ENCODE measurements at regions not wholly inside any gene's neighbourhood (a gene's known extent, or its start where the extent isn't known, plus 50 kb on each side); places are given as distances from the start of the nearest gene placed in this dataset.

GRCh38 chr5:142432961-142433360, 108.1 kb upstream of the SPRY4 start:
- Histone ChIP-seq H3K27me3 (ENCODE audit: insufficient read depth, low read depth) (no peaks in the 10 kb centered on the region), H3K9me3 (ENCODE audit: insufficient read depth, low read depth) (no peaks in the 10 kb centered on the region), H3K36me3 (ENCODE audit: low read depth) (no peaks in the 10 kb centered on the region), H4K20me1 (ENCODE audit: insufficient read depth) (no peaks in the 10 kb centered on the region), H2AFZ (no peak overlapping the region), H3K9me2 (ENCODE audit: insufficient read depth) (no peaks in the 10 kb centered on the region), H3K4me3 (no peak overlapping the region), H3K4me1 (replicated peaks; ENCODE audit: insufficient read depth) (no peaks in the 10 kb centered on the region), H3K27ac (no peak overlapping the region), H3K4me2 (no peak overlapping the region), H3K79me2 (ENCODE audit: low read depth) (no peaks in the 10 kb centered on the region), H3F3A (ENCODE audit: insufficient read depth, low read depth) (no peaks in the 10 kb centered on the region)
- ChIA-PET CTCF (no interaction called here), POLR2A (ENCODE audit: unreplicated experiment) (interaction anchor here (0.6 kb wide), 1 partner anchor 75 kb away, joined by 3 read pairs; no protein-coding TSS in a partner anchor)
- no peak for TF ChIP-seq EZH2 (IDR thresholded peaks at IDR 0.05; ENCODE audit: low read depth)
- DNase-seq, result peak in 1 of 2 experiments; percentile 45
- intact Hi-C loops (cut with micrococcal nuclease; ENCODE audit: unreplicated experiment), result loop anchor here (1.0 kb wide), 1 partner anchor 13 kb away; no protein-coding TSS in a partner anchor
- no TSS peak for BruUV-seq (replicated peaks)

- no peaks in the 10 kb centered on the region for H3K9me3 ChIP-seq (ENCODE audit: insufficient read depth, low read depth)
- no peak for DNase-seq
These were observed 107.6 kb upstream of the SPRY4 start for GRCh38 chr5:142432369-142432863.

GRCh38 chr5:142428773-142429473, 104.1 kb upstream of the SPRY4 start:
- no peak overlapping the region for H3K27ac ChIP-seq
- H3K36me3 ChIP-seq (ENCODE audit: low read depth), result peaks cover 14% of the 10 kb centered on the region; the same call in 1 of the 2 replicates
- no peaks in the 10 kb centered on the region for H3K9me2 ChIP-seq (ENCODE audit: insufficient read depth)
- POLR2A ChIA-PET (ENCODE audit: unreplicated experiment), result no interaction called here
- DNase-seq, result no peak
- H3K9me3 ChIP-seq (ENCODE audit: insufficient read depth, low read depth), result no peaks in the 10 kb centered on the region; the same call in 1 of the 2 replicates
- no peaks in the 10 kb centered on the region for H3F3A ChIP-seq (ENCODE audit: insufficient read depth, low read depth)
- H3K27me3 ChIP-seq (ENCODE audit: insufficient read depth, low read depth), result no peaks in the 10 kb centered on the region
- BruUV-seq (replicated peaks), result no TSS peak
- CTCF ChIA-PET, result no interaction called here
- no peak overlapping the region for H3K4me2 ChIP-seq
- no peak overlapping the region for H3K4me3 ChIP-seq
- no peaks in the 10 kb centered on the region for H3K4me1 ChIP-seq (replicated peaks; ENCODE audit: insufficient read depth)
- no peaks in the 10 kb centered on the region for H4K20me1 ChIP-seq (ENCODE audit: insufficient read depth)
- no peaks in the 10 kb centered on the region for H3K79me2 ChIP-seq (ENCODE audit: low read depth)
- H2AFZ ChIP-seq, result no peak overlapping the region
- intact Hi-C loops (cut with micrococcal nuclease; ENCODE audit: unreplicated experiment), result no loop called here
- no peak for TF ChIP-seq EZH2 (IDR thresholded peaks at IDR 0.05; ENCODE audit: low read depth)
- no peak for TF ChIP-seq CTCF (conservative IDR thresholded peaks at IDR 0.05)

More at GRCh38 chr5:142432369-142432863, 107.6 kb upstream of the SPRY4 start:
- ChIA-PET POLR2A (ENCODE audit: unreplicated experiment) (no interaction called here), CTCF (no interaction called here)
- TF ChIP-seq EZH2 (IDR thresholded peaks at IDR 0.05; ENCODE audit: low read depth), result no peak
- TF ChIP-seq CTCF (conservative IDR thresholded peaks at IDR 0.05), result no peak
- H3K9me2 ChIP-seq (ENCODE audit: insufficient read depth), result no peaks in the 10 kb centered on the region
- H3K27ac ChIP-seq, result no peak overlapping the region
- no peaks in the 10 kb centered on the region for H3F3A ChIP-seq (ENCODE audit: insufficient read depth, low read depth)
- H3K4me3 ChIP-seq, result no peak overlapping the region
- intact Hi-C loops (cut with micrococcal nuclease; ENCODE audit: unreplicated experiment), result no loop called here
- H3K36me3 ChIP-seq (ENCODE audit: low read depth), result no peaks in the 10 kb centered on the region
- H2AFZ ChIP-seq, result no peak overlapping the region
- no TSS peak for BruUV-seq (replicated peaks)
- no peaks in the 10 kb centered on the region for H3K4me1 ChIP-seq (replicated peaks; ENCODE audit: insufficient read depth)
- H3K27me3 ChIP-seq (ENCODE audit: insufficient read depth, low read depth), result no peaks in the 10 kb centered on the region
- no peaks in the 10 kb centered on the region for H4K20me1 ChIP-seq (ENCODE audit: insufficient read depth)
- no peak overlapping the region for H3K4me2 ChIP-seq
- H3K79me2 ChIP-seq (ENCODE audit: low read depth), result no peaks in the 10 kb centered on the region

Data from PC-9 (cell line).